ENCODE measurements at regions not wholly inside any gene's neighbourhood (a gene's known extent, or its start where the extent isn't known, plus 50 kb on each side); places are given as distances from the start of the nearest gene placed in this dataset.

DNA sequence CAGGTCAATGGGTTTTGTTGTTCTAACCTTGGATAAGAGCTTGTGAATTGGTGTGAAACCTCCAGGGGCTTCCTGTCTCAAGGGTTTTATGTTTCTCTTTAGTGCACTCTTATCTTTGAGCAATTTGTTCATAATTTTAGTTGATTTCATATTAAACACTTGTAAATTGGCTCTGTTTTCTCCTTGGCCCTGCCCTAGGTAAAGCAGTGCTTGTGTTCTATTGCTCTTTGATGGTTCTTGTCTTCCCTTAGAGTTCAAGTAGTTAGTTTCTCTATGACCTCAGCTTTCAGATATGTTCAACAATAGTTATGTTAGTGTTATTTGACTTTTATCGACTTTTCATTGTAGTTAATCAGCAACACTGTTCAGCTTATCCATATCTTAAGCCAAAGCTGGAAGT lies 566.4 kb upstream of the POT1 start:
- Histone ChIP-seq H3K27ac (ENCODE audit: low read depth in 1 of 2, low read length in 2 of 2) (no peak overlapping the region), H3K36me3 (ENCODE audit: insufficient read depth, low read length) (no peaks in the 10 kb centered on the region), H3K27me3 (ENCODE audit: control insufficient read depth in 1 of 2, insufficient read depth in 2 of 2, low read length in 2 of 2) (no peaks in the 10 kb centered on the region), H3K4me3 (ENCODE audit: low read length) (no peak overlapping the region), H3K9me3 (ENCODE audit: control insufficient read depth in 1 of 2, insufficient read depth in 1 of 2, low read length in 2 of 2) (peaks cover 0 to 3% of the 10 kb centered on the region in 2 experiments), H3K4me1 (ENCODE audit: insufficient read depth, low read length) (no peaks in the 10 kb centered on the region)
- H3K9me3 Mint-ChIP-seq: peaks cover 5% of the 10 kb centered on the region
- DNase-seq (no peak), ATAC-seq (ENCODE audit: poor library complexity) (no peak)
- no peaks in the 10 kb centered on the region for H3K27me3 Mint-ChIP-seq
- H3K4me3 Mint-ChIP-seq: no peak overlapping the region
- H3K27ac Mint-ChIP-seq: no peak overlapping the region
- TF ChIP-seq, protein P1, sequence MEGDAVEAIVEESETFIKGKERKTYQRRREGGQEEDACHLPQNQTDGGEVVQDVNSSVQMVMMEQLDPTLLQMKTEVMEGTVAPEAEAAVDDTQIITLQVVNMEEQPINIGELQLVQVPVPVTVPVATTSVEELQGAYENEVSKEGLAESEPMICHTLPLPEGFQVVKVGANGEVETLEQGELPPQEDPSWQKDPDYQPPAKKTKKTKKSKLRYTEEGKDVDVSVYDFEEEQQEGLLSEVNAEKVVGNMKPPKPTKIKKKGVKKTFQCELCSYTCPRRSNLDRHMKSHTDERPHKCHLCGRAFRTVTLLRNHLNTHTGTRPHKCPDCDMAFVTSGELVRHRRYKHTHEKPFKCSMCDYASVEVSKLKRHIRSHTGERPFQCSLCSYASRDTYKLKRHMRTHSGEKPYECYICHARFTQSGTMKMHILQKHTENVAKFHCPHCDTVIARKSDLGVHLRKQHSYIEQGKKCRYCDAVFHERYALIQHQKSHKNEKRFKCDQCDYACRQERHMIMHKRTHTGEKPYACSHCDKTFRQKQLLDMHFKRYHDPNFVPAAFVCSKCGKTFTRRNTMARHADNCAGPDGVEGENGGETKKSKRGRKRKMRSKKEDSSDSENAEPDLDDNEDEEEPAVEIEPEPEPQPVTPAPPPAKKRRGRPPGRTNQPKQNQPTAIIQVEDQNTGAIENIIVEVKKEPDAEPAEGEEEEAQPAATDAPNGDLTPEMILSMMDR (IDR thresholded peaks at IDR 0.05): no peak
- H3K36me3 Mint-ChIP-seq (ENCODE audit: low read depth): no peaks in the 10 kb centered on the region
- CTCF ChIA-PET: no interaction called here
- intact Hi-C loops (cut with DNase I, micrococcal nuclease): no loop called here
- H3K4me1 Mint-ChIP-seq (ENCODE audit: low read depth): no peaks in the 10 kb centered on the region
- POLR2A ChIA-PET: no interaction called here

DNA sequence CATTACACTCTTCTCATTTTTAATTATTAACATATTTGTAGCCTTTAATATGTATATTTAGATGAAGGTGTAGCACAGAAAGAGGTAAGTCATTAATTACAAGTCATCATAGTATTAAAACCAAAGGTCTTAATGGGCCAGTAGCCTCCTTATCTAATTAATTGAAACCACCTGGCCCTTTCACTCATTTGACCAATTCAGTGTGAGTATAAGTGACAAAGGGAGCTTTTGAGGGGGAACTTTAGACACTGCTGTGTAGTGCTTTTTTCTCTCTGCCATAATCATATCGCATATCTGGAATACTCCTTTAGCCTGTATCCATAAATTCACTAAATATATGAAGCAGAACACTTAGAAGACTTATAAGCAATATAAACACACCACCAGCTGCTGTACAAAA lies 562.9 kb upstream of the POT1 start:
- Histone ChIP-seq H3K9me3 (ENCODE audit: control insufficient read depth in 1 of 2, insufficient read depth in 1 of 2, low read length in 2 of 2) (no peaks in the 10 kb centered on the region), H3K36me3 (ENCODE audit: insufficient read depth, low read length) (no peaks in the 10 kb centered on the region), H3K4me3 (ENCODE audit: low read length) (no peak overlapping the region), H3K27me3 (ENCODE audit: control insufficient read depth in 1 of 2, insufficient read depth in 2 of 2, low read length in 2 of 2) (no peaks in the 10 kb centered on the region), H3K27ac (ENCODE audit: low read depth in 1 of 2, low read length in 2 of 2) (no peak overlapping the region), H3K4me1 (ENCODE audit: insufficient read depth, low read length) (no peaks in the 10 kb centered on the region)
- ATAC-seq (ENCODE audit: poor library complexity): no peak
- H3K4me1 Mint-ChIP-seq (ENCODE audit: low read depth): no peaks in the 10 kb centered on the region
- CTCF ChIA-PET: no interaction called here
- no peaks in the 10 kb centered on the region for H3K36me3 Mint-ChIP-seq (ENCODE audit: low read depth)
- no peak overlapping the region for H3K4me3 Mint-ChIP-seq
- no peaks in the 10 kb centered on the region for H3K9me3 Mint-ChIP-seq
- H3K27me3 Mint-ChIP-seq: no peaks in the 10 kb centered on the region
- TF ChIP-seq, protein P1 (IDR thresholded peaks at IDR 0.05): no peak
- POLR2A ChIA-PET: no interaction called here
- intact Hi-C loops (cut with DNase I, micrococcal nuclease): no loop called here
- no peak for DNase-seq
- no peak overlapping the region for H3K27ac Mint-ChIP-seq

DNA sequence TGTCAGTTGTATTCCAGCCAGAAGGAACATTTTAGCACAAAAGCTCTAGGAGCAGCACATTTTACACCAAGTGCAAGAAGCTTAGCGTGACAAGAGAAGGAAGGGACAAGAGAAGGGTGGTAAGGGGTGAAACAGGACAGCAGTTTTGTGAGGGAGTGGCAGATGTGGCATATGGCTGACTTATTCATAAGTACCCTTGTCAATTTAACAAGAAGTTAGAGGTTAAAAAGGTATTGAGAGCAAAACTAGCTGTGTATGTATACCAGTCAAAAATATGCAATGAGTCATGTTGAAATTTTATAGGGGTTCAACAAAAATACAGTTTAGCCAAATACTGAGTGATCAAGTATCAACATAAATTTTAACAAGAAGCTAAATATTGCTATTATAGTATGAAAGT lies 561.5 kb upstream of the POT1 start:
- Mint-ChIP-seq H3K4me3 (no peak overlapping the region), H3K9me3 (peaks cover 6% of the 10 kb centered on the region), H3K27ac (no peak overlapping the region), H3K36me3 (ENCODE audit: low read depth) (no peaks in the 10 kb centered on the region), H3K27me3 (no peaks in the 10 kb centered on the region), H3K4me1 (ENCODE audit: low read depth) (no peaks in the 10 kb centered on the region)
- Histone ChIP-seq H3K36me3 (ENCODE audit: insufficient read depth, low read length) (no peaks in the 10 kb centered on the region), H3K27ac (ENCODE audit: low read depth in 1 of 2, low read length in 2 of 2) (no peak overlapping the region), H3K4me3 (ENCODE audit: low read length) (no peak overlapping the region), H3K27me3 (ENCODE audit: control insufficient read depth in 1 of 2, insufficient read depth in 2 of 2, low read length in 2 of 2) (no peaks in the 10 kb centered on the region), H3K9me3 (ENCODE audit: control insufficient read depth in 1 of 2, insufficient read depth in 1 of 2, low read length in 2 of 2) (no peaks in the 10 kb centered on the region), H3K4me1 (ENCODE audit: insufficient read depth, low read length) (no peaks in the 10 kb centered on the region)
- no peak for DNase-seq
- intact Hi-C loops (cut with DNase I, micrococcal nuclease): no loop called here
- TF ChIP-seq, protein P1 (IDR thresholded peaks at IDR 0.05): no peak
- ChIA-PET CTCF (no interaction called here), POLR2A (no interaction called here)
- no peak for ATAC-seq (ENCODE audit: poor library complexity)

All from CD4-positive, alpha-beta T cell (primary cell).